Esophagus muscularis mucosa (tissue), 4 donors: ENCODE measurements at regions not wholly inside any gene's neighbourhood (a gene's known extent, or its start where the extent isn't known, plus 50 kb on each side); places are given as distances from the start of the nearest gene placed in this dataset.

Source experiments
- CTCF ChIP-seq, 3 experiments: fragments of 200-600 bp in 2 of 3; fragments of 450-650 bp in 1 of 3; sonication (generic) in 2 of 3; IDR thresholded peaks; one replicate each; pipeline ENCODE4 v1.5.1; 2017 to 2019; ENCODE audit warnings: antibody characterized with exemption in 3 of 3, mild to moderate bottlenecking in 2 of 3, moderate library complexity in 1 of 3
- EP300 ChIP-seq: sonication (generic); formaldehyde crosslinking; IDR thresholded peaks from one replicate; pipeline ENCODE4 v1.6.1; 2017; ENCODE audit warnings: antibody characterized with exemption
- POLR2A ChIP-seq: fragments of 450-650 bp; IDR thresholded peaks from one replicate; pipeline ENCODE4 v1.6.1; 2017; ENCODE audit warnings: antibody characterized with exemption, moderate library complexity, mild to moderate bottlenecking, low read depth

DNA sequence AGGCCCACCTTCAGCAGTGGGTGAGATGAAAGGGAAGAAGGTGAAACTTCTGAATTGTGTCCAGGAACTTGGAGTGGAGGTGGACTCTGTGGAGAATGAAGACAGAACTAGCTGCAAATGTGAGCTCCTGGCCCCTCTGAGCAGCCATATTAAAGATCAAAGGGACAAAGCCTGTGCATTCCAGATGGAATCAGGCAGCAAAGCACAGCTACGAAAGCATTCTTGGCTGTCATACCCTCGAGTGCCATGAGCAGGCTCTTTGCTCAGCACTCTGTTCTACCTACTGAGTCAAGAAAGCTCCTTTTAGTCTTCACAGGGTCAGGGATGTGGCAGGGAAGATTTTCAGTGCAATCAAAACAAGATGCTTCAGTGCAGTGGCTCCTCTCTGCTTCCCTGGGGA lies 86.3 kb upstream of the TSPAN2 start:
- no peak for TF ChIP-seq CTCF (IDR thresholded peaks at IDR 0.05)
- TF ChIP-seq POLR2A = no peak
- TF ChIP-seq EP300 = no peak
